ENCODE measurements at regions not wholly inside any gene's neighbourhood (a gene's known extent, or its start where the extent isn't known, plus 50 kb on each side); places are given as distances from the start of the nearest gene placed in this dataset.
"Not testable (repeated sequence)": the region's sequence is repeated elsewhere in the genome, so short reads cannot be mapped to it uniquely, and the experiment has no call there.

GRCh38 chr7:131051304-131051703, 276.4 kb upstream of the MKLN1 start:
- intact Hi-C loops (cut with DNase I; ENCODE audit: low total_unique reads), result no loop called here
- H3K27ac ChIP-seq, result no peak overlapping the region
- no peaks in the 10 kb centered on the region for H3K36me3 ChIP-seq
- no peaks in the 10 kb centered on the region for H3K27me3 ChIP-seq
- no peaks in the 10 kb centered on the region for H3K9me3 ChIP-seq
- H3K4me3 ChIP-seq, result no peak overlapping the region
- no peak for TF ChIP-seq POLR2AphosphoS5 (IDR thresholded peaks at IDR 0.05)
- TF ChIP-seq CTCF (IDR thresholded peaks at IDR 0.05), result no peak
- no peak for TF ChIP-seq POLR2A (IDR thresholded peaks at IDR 0.05)
- no peak for DNase-seq (ENCODE audit: low spot score in 2 of 2)
- peaks cover 0 to 17% of the 10 kb centered on the region in 2 donors for H3K4me1 ChIP-seq

GRCh38 chr7:131052285-131052904, 275.3 kb upstream of the MKLN1 start:
- TF ChIP-seq POLR2A (IDR thresholded peaks at IDR 0.05) (no peak), POLR2AphosphoS5 (IDR thresholded peaks at IDR 0.05) (no peak), CTCF (IDR thresholded peaks at IDR 0.05) (no peak)

GRCh38 chr7:131056007-131056406, 271.7 kb upstream of the MKLN1 start:
- Histone ChIP-seq H3K27me3 (no peaks in the 10 kb centered on the region), H3K9me3 (no peaks in the 10 kb centered on the region), H3K4me3 (no peak overlapping the region), H3K27ac (peak overlapping the region; percentile 75 to 81), H3K36me3 (no peaks in the 10 kb centered on the region), H3K4me1 (peaks cover 0 to 17% of the 10 kb centered on the region in 2 donors)
- intact Hi-C loops (cut with DNase I; ENCODE audit: low total_unique reads), result no loop called here
- TF ChIP-seq POLR2A (IDR thresholded peaks at IDR 0.05) (no peak), POLR2AphosphoS5 (IDR thresholded peaks at IDR 0.05) (no peak), CTCF (IDR thresholded peaks at IDR 0.05) (no peak)
- DNase-seq (ENCODE audit: low spot score in 2 of 2), result no peak

More at GRCh38 chr7:131052285-131052904, 275.3 kb upstream of the MKLN1 start:
- intact Hi-C loops (cut with DNase I; ENCODE audit: low total_unique reads), result no loop called here
- no peak overlapping the region for H3K4me3 ChIP-seq
- no peaks in the 10 kb centered on the region for H3K36me3 ChIP-seq
- no peak overlapping the region for H3K27ac ChIP-seq
- no peaks in the 10 kb centered on the region for H3K27me3 ChIP-seq
- H3K9me3 ChIP-seq, result no peaks in the 10 kb centered on the region
- H3K4me1 ChIP-seq, result peaks cover 0 to 17% of the 10 kb centered on the region in 2 donors
- no peak for DNase-seq (ENCODE audit: low spot score in 2 of 2)

GRCh38 chr7:131057015-131057793, 270.5 kb upstream of the MKLN1 start:
- intact Hi-C loops (cut with DNase I; ENCODE audit: low total_unique reads), result no loop called here
- Histone ChIP-seq H3K27ac (peak overlapping the region; percentile 75 to 81), H3K4me3 (no peak overlapping the region), H3K9me3 (no peaks in the 10 kb centered on the region), H3K36me3 (no peaks in the 10 kb centered on the region), H3K27me3 (no peaks in the 10 kb centered on the region), H3K4me1 (peaks cover 0 to 17% of the 10 kb centered on the region in 2 donors)
- no peak for DNase-seq (ENCODE audit: low spot score in 2 of 2)
- no peak for TF ChIP-seq POLR2A (IDR thresholded peaks at IDR 0.05)
- no peak for TF ChIP-seq CTCF (IDR thresholded peaks at IDR 0.05)
- TF ChIP-seq POLR2AphosphoS5 (IDR thresholded peaks at IDR 0.05), result peak in 1 of 3 donors; percentile 3

GRCh38 chr7:131057794-131058070, 269.9 kb upstream of the MKLN1 start:
- no peak overlapping the region for H3K4me3 ChIP-seq
- intact Hi-C loops (cut with DNase I; ENCODE audit: low total_unique reads), result no loop called here

GRCh38 chr7:131058561-131059288, 269.0 kb upstream of the MKLN1 start:
- H3K9me3 ChIP-seq; H3K36me3 ChIP-seq; intact Hi-C loops (cut with DNase I; ENCODE audit: low total_unique reads); H3K4me3 ChIP-seq; DNase-seq (ENCODE audit: low spot score in 2 of 2); H3K27me3 ChIP-seq: not testable (repeated sequence)
- H3K4me1 ChIP-seq, result peaks cover 0 to 11% of the 10 kb centered on the region in 2 donors
- H3K27ac ChIP-seq, result peak overlapping the region; percentile 81 to 86

More at GRCh38 chr7:131057794-131058070, 269.9 kb upstream of the MKLN1 start:
- H3K27me3 ChIP-seq, result no peaks in the 10 kb centered on the region
- peak overlapping the region; percentile 28 to 81 for H3K27ac ChIP-seq
- TF ChIP-seq POLR2AphosphoS5 (IDR thresholded peaks at IDR 0.05), result no peak
- H3K9me3 ChIP-seq, result no peaks in the 10 kb centered on the region
- no peaks in the 10 kb centered on the region for H3K36me3 ChIP-seq
- DNase-seq (ENCODE audit: low spot score in 2 of 2), result no peak
- peaks cover 0 to 17% of the 10 kb centered on the region in 2 donors for H3K4me1 ChIP-seq

- H3K4me1 ChIP-seq; DNase-seq (ENCODE audit: low spot score in 2 of 2); H3K9me3 ChIP-seq; H3K4me3 ChIP-seq; H3K27ac ChIP-seq; H3K27me3 ChIP-seq; intact Hi-C loops (cut with DNase I; ENCODE audit: low total_unique reads); H3K36me3 ChIP-seq: not testable (repeated sequence)
These were observed 268.3 kb upstream of the MKLN1 start for GRCh38 chr7:131059401-131059800.
